Mucosa of descending colon (tissue), 3 donors: ENCODE measurements at regions not wholly inside any gene's neighbourhood (a gene's known extent, or its start where the extent isn't known, plus 50 kb on each side); places are given as distances from the start of the nearest gene placed in this dataset.

Source experiments
- ATAC-seq: fragments of 200-7000 bp; cut with Tn5 transposase; one replicate; pipeline ENCODE4 v1.9.1; 2020; ENCODE audit warnings: mild to moderate bottlenecking, moderate library complexity
- DNase-seq, 3 donors: peaks; one replicate each; pipeline ENCODE4 v3.0.0-alpha.2; 2020
- H3K36me3 ChIP-seq: fragments of 200-600 bp; one replicate; pipeline ENCODE4 v1.8.0; 2021; ENCODE audit warnings: low read depth, mild to moderate bottlenecking
- H3K4me1 ChIP-seq: fragments of 200-600 bp; one replicate; pipeline ENCODE4 v1.8.0; 2021; ENCODE audit warnings: low read depth, mild to moderate bottlenecking
- H3K4me3 ChIP-seq: fragments of 200-600 bp; one replicate; pipeline ENCODE4 v1.8.0; 2021; ENCODE audit warnings: mild to moderate bottlenecking
- H3K9me3 ChIP-seq: fragments of 200-600 bp; one replicate; pipeline ENCODE4 v1.8.0; 2021; ENCODE audit warnings: mild to moderate bottlenecking
- intact Hi-C, 2 donors: fragments of 100-400 bp; cut with DNase I in 1 of 2; cut with micrococcal nuclease in 1 of 2; formaldehyde crosslinking; loops; one replicate each; pipeline versions ENCODE4 v1.11.0 to v1.11.1; 2022; cut with DNase I, micrococcal nuclease
- TF ChIP-seq, protein P1 (sequence below): fragments of 200-600 bp; IDR thresholded peaks from one replicate; pipeline ENCODE4 v1.8.0; 2022; ENCODE audit warnings: antibody characterized with exemption, mild to moderate bottlenecking
- donor health status: DM: no; HTN: no; CAD: no; lungs with moderate emphysema.
- donor health status: DM: no; HTN: no; CAD: no.
- donor health status: DM: no; HTN: yes; CAD: no.

DNA sequence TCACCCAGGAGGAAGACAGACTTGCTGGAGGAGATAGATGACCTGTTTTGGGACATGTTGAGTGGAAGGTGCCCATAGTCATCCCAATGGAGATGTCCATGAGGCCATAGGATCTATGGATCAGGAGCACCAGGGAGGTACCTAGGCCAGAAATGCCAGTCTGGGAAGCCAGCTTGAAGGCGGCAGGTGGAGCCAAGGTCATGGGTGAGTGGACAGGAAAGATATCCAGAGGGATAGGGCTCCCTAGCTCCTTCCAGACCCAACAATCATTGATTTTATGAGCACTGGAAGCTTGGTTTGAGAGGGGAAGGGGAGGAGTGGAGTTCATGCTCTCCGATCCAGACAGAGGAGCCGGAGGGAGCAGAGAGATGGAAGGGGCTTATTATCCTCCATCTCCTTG lies 252.6 kb downstream of the CDK5RAP2 start:
- TF ChIP-seq, protein P1, sequence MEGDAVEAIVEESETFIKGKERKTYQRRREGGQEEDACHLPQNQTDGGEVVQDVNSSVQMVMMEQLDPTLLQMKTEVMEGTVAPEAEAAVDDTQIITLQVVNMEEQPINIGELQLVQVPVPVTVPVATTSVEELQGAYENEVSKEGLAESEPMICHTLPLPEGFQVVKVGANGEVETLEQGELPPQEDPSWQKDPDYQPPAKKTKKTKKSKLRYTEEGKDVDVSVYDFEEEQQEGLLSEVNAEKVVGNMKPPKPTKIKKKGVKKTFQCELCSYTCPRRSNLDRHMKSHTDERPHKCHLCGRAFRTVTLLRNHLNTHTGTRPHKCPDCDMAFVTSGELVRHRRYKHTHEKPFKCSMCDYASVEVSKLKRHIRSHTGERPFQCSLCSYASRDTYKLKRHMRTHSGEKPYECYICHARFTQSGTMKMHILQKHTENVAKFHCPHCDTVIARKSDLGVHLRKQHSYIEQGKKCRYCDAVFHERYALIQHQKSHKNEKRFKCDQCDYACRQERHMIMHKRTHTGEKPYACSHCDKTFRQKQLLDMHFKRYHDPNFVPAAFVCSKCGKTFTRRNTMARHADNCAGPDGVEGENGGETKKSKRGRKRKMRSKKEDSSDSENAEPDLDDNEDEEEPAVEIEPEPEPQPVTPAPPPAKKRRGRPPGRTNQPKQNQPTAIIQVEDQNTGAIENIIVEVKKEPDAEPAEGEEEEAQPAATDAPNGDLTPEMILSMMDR = no peak
- no peak for DNase-seq
- ATAC-seq = no peak
- Histone ChIP-seq H3K36me3 (no peaks in the 10 kb centered on the region), H3K9me3 (no peaks in the 10 kb centered on the region), H3K4me1 (no peaks in the 10 kb centered on the region), H3K4me3 (no peak overlapping the region)
- intact Hi-C loops = no loop called here

DNA sequence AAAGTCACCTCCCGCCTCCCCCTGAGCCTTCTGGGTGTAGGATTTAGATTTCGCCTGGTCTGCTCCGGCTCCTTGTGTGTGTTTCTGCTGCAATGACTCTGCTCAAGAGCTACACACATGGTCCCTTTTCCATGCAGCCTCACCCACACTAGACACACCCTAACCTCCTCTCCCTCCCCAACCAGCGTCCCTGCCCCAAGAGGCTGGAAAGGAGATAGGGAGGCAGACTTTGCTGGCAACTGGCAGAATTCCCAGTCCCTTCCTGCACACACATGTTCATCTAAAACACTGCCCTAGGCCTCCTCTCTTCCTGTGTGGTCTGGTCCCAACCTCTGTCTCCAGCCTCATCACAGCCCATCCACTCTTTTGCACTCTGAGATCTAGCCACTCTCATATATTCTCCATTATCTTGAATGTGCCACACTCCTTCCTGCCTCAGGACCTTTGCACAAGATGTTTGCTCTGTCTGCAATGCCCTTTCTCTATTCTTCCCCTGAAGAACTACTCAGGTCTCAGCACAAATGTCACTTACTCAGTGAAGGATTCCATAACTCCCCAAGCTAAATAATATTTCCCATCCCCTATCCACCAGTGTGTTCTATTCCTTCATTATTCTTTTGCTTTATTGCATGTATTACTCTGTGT lies 253.8 kb downstream of the CDK5RAP2 start:
- no peaks in the 10 kb centered on the region for H3K36me3 ChIP-seq
- ATAC-seq (no peak), DNase-seq (no peak)
- H3K4me3 ChIP-seq = no peak overlapping the region
- TF ChIP-seq, protein P1 = no peak
- intact Hi-C loops = no loop called here
- H3K4me1 ChIP-seq = no peaks in the 10 kb centered on the region
- H3K9me3 ChIP-seq = no peaks in the 10 kb centered on the region

DNA sequence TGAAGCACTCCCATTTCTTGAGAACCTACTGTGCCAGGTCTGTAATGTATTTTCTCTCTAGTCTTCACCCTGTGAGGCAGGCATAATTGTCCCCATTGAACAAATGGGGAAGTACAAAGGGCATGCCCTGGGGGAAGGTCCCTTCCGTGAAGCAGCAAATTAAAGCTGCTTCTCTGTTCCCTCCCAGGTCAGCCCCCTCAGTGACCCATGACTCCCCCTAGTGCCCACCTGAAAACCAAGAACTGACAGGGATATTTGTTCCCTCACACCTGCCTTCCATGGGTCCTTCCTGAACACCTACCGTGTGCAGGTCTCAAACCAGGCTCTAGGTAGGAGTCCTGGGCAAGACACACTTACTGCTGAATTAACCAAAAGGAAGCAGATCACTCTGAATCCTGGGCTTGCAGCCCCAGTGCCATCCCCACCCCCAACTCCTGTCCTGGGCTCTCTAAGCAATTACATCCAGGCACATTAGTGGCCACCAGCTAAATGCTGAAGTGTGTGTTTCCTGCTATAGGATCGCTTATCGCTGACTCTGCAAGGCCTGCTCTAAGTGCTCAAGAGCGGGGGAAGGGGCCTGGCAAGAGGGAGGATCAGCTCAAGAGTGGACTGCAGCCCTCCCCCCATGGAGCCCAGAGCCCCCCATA lies 254.8 kb downstream of the CDK5RAP2 start:
- no peak for DNase-seq
- Histone ChIP-seq H3K36me3 (no peaks in the 10 kb centered on the region), H3K4me1 (no peaks in the 10 kb centered on the region), H3K4me3 (no peak overlapping the region), H3K9me3 (no peaks in the 10 kb centered on the region)
- ATAC-seq = peak; percentile 45
- TF ChIP-seq, protein P1 = no peak
- intact Hi-C loops = no loop called here

DNA sequence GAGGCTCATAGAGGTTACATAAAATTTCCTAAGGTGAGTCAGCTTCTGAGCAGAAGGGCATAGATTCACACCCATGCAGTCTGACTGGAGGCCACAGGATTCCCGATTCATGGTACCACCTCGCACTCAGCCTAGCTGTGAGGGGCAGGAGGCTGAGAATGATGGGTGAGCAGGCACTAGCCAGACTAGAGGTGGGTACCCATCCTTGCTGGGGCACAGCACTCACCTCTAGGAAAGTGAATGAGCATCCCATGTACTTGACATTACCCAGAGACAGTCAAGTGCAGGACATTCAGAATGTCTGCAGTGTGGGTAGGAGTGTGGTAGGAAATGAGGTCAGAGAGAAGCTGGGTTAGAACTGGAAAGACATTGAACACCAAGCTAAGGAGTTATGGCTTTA lies 255.5 kb downstream of the CDK5RAP2 start:
- Histone ChIP-seq H3K4me3 (no peak overlapping the region), H3K9me3 (no peaks in the 10 kb centered on the region), H3K36me3 (no peaks in the 10 kb centered on the region), H3K4me1 (no peaks in the 10 kb centered on the region)
- no peak for ATAC-seq
- TF ChIP-seq, protein P1 = no peak
- no peak for DNase-seq
- intact Hi-C loops = no loop called here

DNA sequence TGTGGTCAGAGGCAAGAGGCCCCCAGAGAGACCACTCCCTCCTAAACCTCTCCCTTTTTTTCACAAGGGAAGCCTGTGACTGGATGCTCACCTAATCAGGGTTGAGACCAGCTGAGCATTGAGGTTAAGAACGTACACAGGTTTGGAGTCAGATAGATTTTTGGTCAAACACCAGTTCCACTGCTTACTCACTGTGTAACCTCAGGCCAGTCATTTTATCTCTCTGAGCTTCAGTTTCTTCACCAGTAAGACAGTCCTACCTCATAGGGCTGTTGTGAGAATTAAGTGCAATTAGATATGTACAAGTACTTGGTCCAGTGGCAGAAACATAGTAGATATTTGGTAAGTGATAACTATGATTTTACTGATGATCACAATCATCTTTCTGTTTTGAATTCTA lies 256.8 kb downstream of the CDK5RAP2 start:
- intact Hi-C loops = no loop called here
- Histone ChIP-seq H3K36me3 (no peaks in the 10 kb centered on the region), H3K4me3 (no peak overlapping the region), H3K4me1 (no peaks in the 10 kb centered on the region), H3K9me3 (no peaks in the 10 kb centered on the region)
- ATAC-seq (no peak), DNase-seq (no peak)
- TF ChIP-seq, protein P1 = no peak
